NCI-H1048 (cell line): ENCODE measurements at regions not wholly inside any gene's neighbourhood (a gene's known extent, or its start where the extent isn't known, plus 50 kb on each side); places are given as distances from the start of the nearest gene placed in this dataset.
"Not testable (repeated sequence)": the region's sequence is repeated elsewhere in the genome, so short reads cannot be mapped to it uniquely, and the experiment has no call there.

Experiments used
- DNase-seq: peaks from one replicate; lab custom pipeline; 2025; lab: John Stamatoyannopoulos, UW

GRCh38 chr20:63145156-63145555 is 70.8 kb downstream of the YTHDF1 start:
- no peak for DNase-seq

GRCh38 chr20:63142933-63143332 is 73.0 kb downstream of the YTHDF1 start:
- no peak for DNase-seq

- DNase-seq, result no peak
Measured at GRCh38 chr20:63141531-63141930, 74.4 kb downstream of the YTHDF1 start.

- DNase-seq, result no peak
Measured at GRCh38 chr20:63140514-63141433, 75.2 kb downstream of the YTHDF1 start.

GRCh38 chr20:63139837-63140236 is 76.1 kb downstream of the YTHDF1 start:
- DNase-seq, result no peak

GRCh38 chr20:63139356-63139755 is 76.6 kb downstream of the YTHDF1 start:
- DNase-seq, result no peak

GRCh38 chr20:63138855-63139341 is 77.0 kb downstream of the YTHDF1 start:
- no peak for DNase-seq

GRCh38 chr20:63137851-63138415 is 78.0 kb downstream of the YTHDF1 start:
- no peak for DNase-seq

- no peak for DNase-seq
Measured at GRCh38 chr20:63136296-63136695, 79.6 kb downstream of the YTHDF1 start.

GRCh38 chr20:63135411-63135810 is 80.5 kb downstream of the YTHDF1 start:
- DNase-seq, result no peak

- not testable (repeated sequence) for DNase-seq
Measured at GRCh38 chr20:63134711-63135361, 81.1 kb downstream of the YTHDF1 start.

GRCh38 chr20:63134201-63134612 is 81.7 kb downstream of the YTHDF1 start:
- no peak for DNase-seq

GRCh38 chr20:63133481-63134091 is 82.3 kb downstream of the YTHDF1 start:
- DNase-seq, result no peak

- no peak for DNase-seq
Measured at GRCh38 chr20:63132715-63133471, 83.0 kb downstream of the YTHDF1 start.

- no peak for DNase-seq
Measured at GRCh38 chr20:63132131-63132714, 83.7 kb downstream of the YTHDF1 start.

GRCh38 chr20:63130658-63131577 is 85.0 kb downstream of the YTHDF1 start:
- no peak for DNase-seq

- no peak for DNase-seq
Measured at GRCh38 chr20:63129991-63130657, 85.8 kb downstream of the YTHDF1 start.

- DNase-seq, result no peak
Measured at GRCh38 chr20:63129376-63129965, 86.5 kb downstream of the YTHDF1 start.

GRCh38 chr20:63128956-63129355 is 87.0 kb downstream of the YTHDF1 start:
- no peak for DNase-seq
